ENCODE measurements at regions not wholly inside any gene's neighbourhood (a gene's known extent, or its start where the extent isn't known, plus 50 kb on each side); places are given as distances from the start of the nearest gene placed in this dataset.

DNA sequence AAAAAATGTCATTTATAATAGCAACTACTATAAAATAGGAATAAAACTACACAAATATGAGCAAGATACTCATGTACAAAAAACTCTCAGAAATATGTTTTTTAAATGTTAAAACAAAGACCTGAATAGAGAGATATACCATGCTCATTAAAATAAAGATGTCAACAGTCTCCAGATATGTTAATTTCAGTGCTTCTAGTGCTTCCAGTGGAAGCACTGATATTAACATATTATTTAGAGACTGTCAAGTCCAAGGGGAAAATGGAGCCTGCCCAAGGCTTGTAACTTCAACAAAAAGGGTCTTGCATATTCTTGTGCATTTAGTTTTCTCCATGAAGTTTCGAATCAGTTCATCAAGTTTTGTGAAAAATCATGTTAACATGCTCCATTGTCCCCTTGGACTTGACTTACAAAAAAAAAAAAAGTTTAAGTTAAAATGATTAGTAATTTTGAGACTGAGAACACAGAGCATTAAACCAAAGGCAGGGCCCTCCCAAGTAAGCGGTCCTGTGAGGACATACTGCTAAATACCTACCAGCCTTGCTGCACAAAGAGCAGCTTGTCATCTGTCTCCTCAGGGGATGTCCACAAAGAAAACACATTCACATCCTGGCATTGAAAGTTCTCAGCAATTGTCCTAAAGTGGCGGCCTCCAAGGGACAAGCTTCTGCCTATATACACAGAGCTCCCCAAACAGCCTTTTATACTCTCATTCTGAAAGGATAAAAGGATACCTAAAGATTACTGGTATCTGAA, 501.9 kb upstream of the CHAC2 start:
- Histone ChIP-seq H3K4me1 (ENCODE audit: control insufficient read depth in 2 of 2, insufficient read depth in 2 of 2, low read length in 2 of 2) (no peaks in the 10 kb centered on the region), H3K27ac (ENCODE audit: low read depth in 1 of 2, low read length in 1 of 2) (no peak overlapping the region), H3K9me3 (ENCODE audit: control insufficient read depth in 2 of 2, insufficient read depth in 1 of 2, low read length in 1 of 2) (no peaks in the 10 kb centered on the region), H3K36me3 (ENCODE audit: control insufficient read depth in 2 of 2, insufficient read depth in 2 of 2, low read length in 1 of 2) (no peaks in the 10 kb centered on the region), H3K27me3 (ENCODE audit: control insufficient read depth in 2 of 2, insufficient read depth in 1 of 2, low read length in 1 of 2) (no peaks in the 10 kb centered on the region), H3K4me3 (ENCODE audit: low read length in 2 of 2) (no peak overlapping the region)
- no peak for DNase-seq (ENCODE audit: low read depth in 6 of 9, low spot score in 9 of 9)
- WGBS = 93% methylated on average over 3 of the region's 3 CpGs

DNA sequence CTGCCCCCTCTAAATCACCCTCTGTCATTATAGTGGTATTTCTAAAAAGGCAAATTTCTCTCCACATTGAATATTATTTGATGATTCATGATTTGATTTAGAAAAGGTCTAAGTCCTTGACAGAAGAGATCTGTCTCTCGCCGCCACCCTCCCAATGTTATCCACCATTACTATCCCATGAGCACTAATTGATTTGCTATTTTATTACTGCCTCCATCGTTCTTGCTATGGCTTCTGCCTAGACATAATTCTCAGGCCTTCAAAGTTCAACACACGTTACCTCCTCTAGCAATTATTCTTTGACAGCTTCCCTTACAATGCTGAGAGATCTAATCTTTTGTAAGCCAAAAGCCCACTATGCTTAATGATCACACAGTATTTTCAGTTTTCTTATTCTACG, 507.0 kb upstream of the CHAC2 start:
- H3K4me3 ChIP-seq (ENCODE audit: low read length in 2 of 2) = no peak overlapping the region

DNA sequence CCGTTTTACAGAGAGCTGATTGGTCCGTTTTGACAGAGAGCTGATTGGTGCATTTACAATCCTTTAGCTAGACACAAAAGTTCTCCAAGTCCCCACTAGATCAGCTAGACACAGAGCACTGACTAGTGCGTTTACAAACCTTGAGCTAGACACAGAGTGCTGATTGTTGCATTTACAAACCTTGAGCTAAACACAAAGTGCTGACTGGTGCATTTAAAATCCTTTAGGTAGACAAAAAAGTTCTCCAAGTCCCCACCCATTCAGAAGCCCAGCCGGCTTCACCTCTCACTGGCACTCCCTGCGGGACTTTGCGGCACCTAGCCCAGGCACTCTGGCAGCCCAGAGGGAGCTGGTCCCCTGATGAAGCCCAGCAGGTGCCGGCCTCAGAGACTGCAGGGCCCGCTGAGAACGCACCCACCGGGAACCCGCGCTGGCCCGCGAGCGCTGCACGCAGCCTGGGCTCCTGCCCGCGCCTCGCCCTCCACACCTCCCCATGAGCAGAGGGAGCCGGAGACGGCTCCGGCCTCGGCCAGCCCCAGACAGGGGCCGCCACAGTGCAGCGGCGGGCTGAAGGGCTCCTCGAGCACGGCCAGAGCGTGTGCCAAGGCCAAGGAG, 508.1 kb upstream of the CHAC2 start:
- Histone ChIP-seq H3K9me3 (ENCODE audit: control insufficient read depth in 2 of 2, insufficient read depth in 1 of 2, low read length in 1 of 2) (peaks cover 0 to 2% of the 10 kb centered on the region in 2 donors), H3K27me3 (ENCODE audit: control insufficient read depth in 2 of 2, insufficient read depth in 1 of 2, low read length in 1 of 2) (no peaks in the 10 kb centered on the region), H3K4me1 (ENCODE audit: control insufficient read depth in 2 of 2, insufficient read depth in 2 of 2, low read length in 2 of 2) (no peaks in the 10 kb centered on the region), H3K27ac (ENCODE audit: low read depth in 1 of 2, low read length in 1 of 2) (no peak overlapping the region), H3K4me3 (ENCODE audit: low read length in 2 of 2) (no peak overlapping the region), H3K36me3 (ENCODE audit: control insufficient read depth in 2 of 2, insufficient read depth in 2 of 2, low read length in 1 of 2) (no peaks in the 10 kb centered on the region)
- 97% methylated on average over 29 of the region's 29 CpGs for WGBS
- DNase-seq (ENCODE audit: low read depth in 6 of 9, low spot score in 9 of 9) = no peak

More for the DNA sequence above, 507.0 kb upstream of the CHAC2 start:
- peaks cover 0 to 2% of the 10 kb centered on the region in 2 donors for H3K9me3 ChIP-seq (ENCODE audit: control insufficient read depth in 2 of 2, insufficient read depth in 1 of 2, low read length in 1 of 2)
- DNase-seq (ENCODE audit: low read depth in 6 of 9, low spot score in 9 of 9) = no peak
- WGBS = 93% methylated on average over 5 of the region's 5 CpGs
- no peak overlapping the region for H3K27ac ChIP-seq (ENCODE audit: low read depth in 1 of 2, low read length in 1 of 2)
- no peaks in the 10 kb centered on the region for H3K36me3 ChIP-seq (ENCODE audit: control insufficient read depth in 2 of 2, insufficient read depth in 2 of 2, low read length in 1 of 2)
- no peaks in the 10 kb centered on the region for H3K27me3 ChIP-seq (ENCODE audit: control insufficient read depth in 2 of 2, insufficient read depth in 1 of 2, low read length in 1 of 2)
- H3K4me1 ChIP-seq (ENCODE audit: control insufficient read depth in 2 of 2, insufficient read depth in 2 of 2, low read length in 2 of 2) = no peaks in the 10 kb centered on the region

DNA sequence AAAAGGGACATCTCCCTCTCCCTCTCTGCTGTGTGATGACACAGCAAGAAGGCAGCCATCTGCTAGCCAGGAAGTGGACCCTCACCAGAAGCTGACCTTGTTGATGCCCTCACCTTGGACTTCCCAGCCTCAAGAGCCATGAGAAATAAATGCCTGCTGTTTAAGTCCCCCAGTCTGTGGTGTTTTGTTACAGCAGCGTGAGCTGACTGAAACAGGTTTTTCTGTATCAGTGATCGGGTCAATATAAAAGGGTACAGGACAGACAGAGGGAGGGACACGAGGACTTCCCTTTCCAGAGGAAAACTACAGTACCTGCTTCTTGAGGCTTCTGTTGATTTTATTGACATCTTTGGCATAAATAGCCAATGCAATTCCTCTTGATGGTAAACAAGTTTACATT, 510.3 kb upstream of the CHAC2 start:
- Histone ChIP-seq H3K27me3 (ENCODE audit: control insufficient read depth in 2 of 2, insufficient read depth in 1 of 2, low read length in 1 of 2) (no peaks in the 10 kb centered on the region), H3K36me3 (ENCODE audit: control insufficient read depth in 2 of 2, insufficient read depth in 2 of 2, low read length in 1 of 2) (no peaks in the 10 kb centered on the region), H3K27ac (ENCODE audit: low read depth in 1 of 2, low read length in 1 of 2) (no peak overlapping the region), H3K4me3 (ENCODE audit: low read length in 2 of 2) (no peak overlapping the region), H3K4me1 (ENCODE audit: control insufficient read depth in 2 of 2, insufficient read depth in 2 of 2, low read length in 2 of 2) (no peaks in the 10 kb centered on the region), H3K9me3 (ENCODE audit: control insufficient read depth in 2 of 2, insufficient read depth in 1 of 2, low read length in 1 of 2) (peaks cover 0 to 2% of the 10 kb centered on the region in 2 donors)
- no peak for DNase-seq (ENCODE audit: low read depth in 6 of 9, low spot score in 9 of 9)
- WGBS = 95% methylated on average over 3 of the region's 3 CpGs

GRCh38 chr2:53253244-53253643, 514.4 kb upstream of the CHAC2 start:
- Histone ChIP-seq H3K4me3 (ENCODE audit: low read length in 2 of 2) (no peak overlapping the region), H3K27me3 (ENCODE audit: control insufficient read depth in 2 of 2, insufficient read depth in 1 of 2, low read length in 1 of 2) (no peaks in the 10 kb centered on the region), H3K36me3 (ENCODE audit: control insufficient read depth in 2 of 2, insufficient read depth in 2 of 2, low read length in 1 of 2) (no peaks in the 10 kb centered on the region), H3K9me3 (ENCODE audit: control insufficient read depth in 2 of 2, insufficient read depth in 1 of 2, low read length in 1 of 2) (no peaks in the 10 kb centered on the region), H3K4me1 (ENCODE audit: control insufficient read depth in 2 of 2, insufficient read depth in 2 of 2, low read length in 2 of 2) (no peaks in the 10 kb centered on the region), H3K27ac (ENCODE audit: low read depth in 1 of 2, low read length in 1 of 2) (no peak overlapping the region)
- DNase-seq (ENCODE audit: low read depth in 6 of 9, low spot score in 9 of 9) = no peak
- WGBS = 88% methylated on average over 2 of the region's 2 CpGs

DNA sequence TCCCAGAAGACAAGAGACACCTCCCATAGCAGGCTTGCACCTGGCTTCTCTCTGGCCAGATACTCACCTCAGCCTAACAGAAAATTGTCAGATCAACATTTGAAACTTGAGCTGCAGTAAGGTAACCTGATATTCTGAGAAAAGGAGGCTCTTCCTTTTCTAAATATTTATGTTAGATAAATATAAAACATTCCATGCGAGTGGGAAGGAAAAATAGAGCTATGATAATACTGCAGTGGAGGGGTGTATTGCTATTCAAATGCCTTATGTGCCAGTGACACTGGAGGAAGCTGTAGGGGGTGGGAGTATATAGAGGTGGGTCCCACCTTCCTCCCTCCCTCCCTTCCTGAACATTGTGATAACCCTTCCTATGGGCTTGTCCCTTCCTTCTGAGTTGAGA, 515.5 kb upstream of the CHAC2 start:
- H3K9me3 ChIP-seq (ENCODE audit: control insufficient read depth in 2 of 2, insufficient read depth in 1 of 2, low read length in 1 of 2) = no peaks in the 10 kb centered on the region
- H3K4me1 ChIP-seq (ENCODE audit: control insufficient read depth in 2 of 2, insufficient read depth in 2 of 2, low read length in 2 of 2) = no peaks in the 10 kb centered on the region
- 94% methylated on average over 1 of the region's 1 CpG for WGBS
- no peak overlapping the region for H3K27ac ChIP-seq (ENCODE audit: low read depth in 1 of 2, low read length in 1 of 2)
- no peaks in the 10 kb centered on the region for H3K36me3 ChIP-seq (ENCODE audit: control insufficient read depth in 2 of 2, insufficient read depth in 2 of 2, low read length in 1 of 2)
- no peak overlapping the region for H3K4me3 ChIP-seq (ENCODE audit: low read length in 2 of 2)
- DNase-seq (ENCODE audit: low read depth in 6 of 9, low spot score in 9 of 9) = no peak
- H3K27me3 ChIP-seq (ENCODE audit: control insufficient read depth in 2 of 2, insufficient read depth in 1 of 2, low read length in 1 of 2) = no peaks in the 10 kb centered on the region

- no peak overlapping the region for H3K27ac ChIP-seq (ENCODE audit: low read depth in 1 of 2, low read length in 1 of 2)
- no peak overlapping the region for H3K4me3 ChIP-seq (ENCODE audit: low read length in 2 of 2)
- no peaks in the 10 kb centered on the region for H3K9me3 ChIP-seq (ENCODE audit: control insufficient read depth in 2 of 2, insufficient read depth in 1 of 2, low read length in 1 of 2)
- no peak for DNase-seq (ENCODE audit: low read depth in 6 of 9, low spot score in 9 of 9)
- 90% methylated on average over 6 of the region's 6 CpGs for WGBS
- H3K4me1 ChIP-seq (ENCODE audit: control insufficient read depth in 2 of 2, insufficient read depth in 2 of 2, low read length in 2 of 2) = no peaks in the 10 kb centered on the region
- H3K36me3 ChIP-seq (ENCODE audit: control insufficient read depth in 2 of 2, insufficient read depth in 2 of 2, low read length in 1 of 2) = no peaks in the 10 kb centered on the region
- no peaks in the 10 kb centered on the region for H3K27me3 ChIP-seq (ENCODE audit: control insufficient read depth in 2 of 2, insufficient read depth in 1 of 2, low read length in 1 of 2)
These were observed 519.5 kb upstream of the CHAC2 start for GRCh38 chr2:53247956-53248735.

DNA sequence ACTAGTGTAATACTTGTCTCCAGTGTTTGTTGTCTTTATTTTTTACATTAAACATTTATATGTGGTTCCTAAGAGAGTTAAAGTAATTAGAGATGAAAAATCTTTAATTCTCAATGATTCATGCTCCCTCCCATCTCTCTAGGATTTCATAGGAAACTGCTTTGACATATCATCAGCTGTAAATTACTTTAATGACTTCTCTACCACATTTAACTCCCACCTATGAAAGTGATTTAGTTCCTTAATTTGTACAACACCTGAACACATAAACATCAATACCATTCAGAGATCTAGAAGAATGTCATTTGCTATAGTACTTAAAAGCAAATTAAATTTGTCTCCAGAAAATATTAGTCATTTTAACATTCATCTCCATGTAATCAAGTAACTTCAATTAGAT, 524.2 kb upstream of the CHAC2 start:
- no peak overlapping the region for H3K4me3 ChIP-seq (ENCODE audit: low read length in 2 of 2)
- H3K27ac ChIP-seq (ENCODE audit: low read depth in 1 of 2, low read length in 1 of 2) = no peak overlapping the region
- no peaks in the 10 kb centered on the region for H3K4me1 ChIP-seq (ENCODE audit: control insufficient read depth in 2 of 2, insufficient read depth in 2 of 2, low read length in 2 of 2)
- no peaks in the 10 kb centered on the region for H3K27me3 ChIP-seq (ENCODE audit: control insufficient read depth in 2 of 2, insufficient read depth in 1 of 2, low read length in 1 of 2)
- no peaks in the 10 kb centered on the region for H3K9me3 ChIP-seq (ENCODE audit: control insufficient read depth in 2 of 2, insufficient read depth in 1 of 2, low read length in 1 of 2)
- no peak for DNase-seq (ENCODE audit: low read depth in 6 of 9, low spot score in 9 of 9)
- no peaks in the 10 kb centered on the region for H3K36me3 ChIP-seq (ENCODE audit: control insufficient read depth in 2 of 2, insufficient read depth in 2 of 2, low read length in 1 of 2)

DNA sequence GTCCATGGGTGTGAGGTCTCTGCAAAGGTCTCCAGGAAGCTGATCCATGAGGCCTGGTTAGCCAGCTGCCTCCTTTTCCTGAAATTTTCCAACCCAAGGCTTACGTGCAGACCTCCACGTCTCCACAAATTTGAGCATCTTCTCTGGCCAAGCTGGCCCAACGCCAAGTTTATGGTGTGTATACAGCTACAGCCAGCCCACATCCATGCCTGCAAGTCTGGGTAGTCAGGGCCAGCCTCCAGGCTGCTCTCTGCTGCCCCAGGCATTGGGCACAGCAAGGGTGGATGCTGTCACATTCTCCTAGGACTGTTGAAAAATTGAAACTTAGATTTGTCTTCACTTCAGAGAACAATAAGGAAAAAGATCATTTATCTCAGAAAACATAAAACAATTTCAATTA, 525.5 kb upstream of the CHAC2 start:
- 57% methylated on average over 3 of the region's 3 CpGs for whole genome bisulfite sequencing
- no peak overlapping the region for H3K4me3 ChIP-seq (ENCODE audit: low read length in 2 of 2)
- DNase-seq (ENCODE audit: low read depth in 6 of 9, low spot score in 9 of 9) = no peak

More for the DNA sequence above, 525.5 kb upstream of the CHAC2 start:
- H3K4me1 ChIP-seq (ENCODE audit: control insufficient read depth in 2 of 2, insufficient read depth in 2 of 2, low read length in 2 of 2) = no peaks in the 10 kb centered on the region
- H3K27ac ChIP-seq (ENCODE audit: low read depth in 1 of 2, low read length in 1 of 2) = no peak overlapping the region
- H3K9me3 ChIP-seq (ENCODE audit: control insufficient read depth in 2 of 2, insufficient read depth in 1 of 2, low read length in 1 of 2) = no peaks in the 10 kb centered on the region
- no peaks in the 10 kb centered on the region for H3K36me3 ChIP-seq (ENCODE audit: control insufficient read depth in 2 of 2, insufficient read depth in 2 of 2, low read length in 1 of 2)
- no peaks in the 10 kb centered on the region for H3K27me3 ChIP-seq (ENCODE audit: control insufficient read depth in 2 of 2, insufficient read depth in 1 of 2, low read length in 1 of 2)
